ENCODE measurements at regions not wholly inside any gene's neighbourhood (a gene's known extent, or its start where the extent isn't known, plus 50 kb on each side); places are given as distances from the start of the nearest gene placed in this dataset.
"Not testable (repeated sequence)": the region's sequence is repeated elsewhere in the genome, so short reads cannot be mapped to it uniquely, and the experiment has no call there.

- H3K27me3 Mint-ChIP-seq (ENCODE audit: unreplicated experiment): no peaks in the 10 kb centered on the region
These were observed 1747.2 kb upstream of the RAG2 start for GRCh38 chr11:38345286-38345685.

GRCh38 chr11:38341612-38342011 is 1743.6 kb upstream of the RAG2 start:
- H3K4me3 Mint-ChIP-seq (ENCODE audit: unreplicated experiment); DNase-seq (ENCODE audit: low spot score); H3K27ac Mint-ChIP-seq (ENCODE audit: unreplicated experiment); H3K36me3 Mint-ChIP-seq (ENCODE audit: low read depth, unreplicated experiment); H3K27me3 Mint-ChIP-seq (ENCODE audit: unreplicated experiment); H3K9me3 Mint-ChIP-seq (ENCODE audit: unreplicated experiment); H3K4me1 Mint-ChIP-seq (ENCODE audit: unreplicated experiment): not testable (repeated sequence)

More at GRCh38 chr11:38345286-38345685, 1747.2 kb upstream of the RAG2 start:
- Mint-ChIP-seq H3K27ac (ENCODE audit: unreplicated experiment) (no peak overlapping the region), H3K36me3 (ENCODE audit: low read depth, unreplicated experiment) (no peaks in the 10 kb centered on the region), H3K9me3 (ENCODE audit: unreplicated experiment) (no peaks in the 10 kb centered on the region), H3K4me1 (ENCODE audit: unreplicated experiment) (no peaks in the 10 kb centered on the region), H3K4me3 (ENCODE audit: unreplicated experiment) (no peak overlapping the region)
- no peak for DNase-seq (ENCODE audit: low spot score)
- no peak for TF ChIP-seq CTCF (IDR thresholded peaks at IDR 0.05; ENCODE audit: unreplicated experiment)

GRCh38 chr11:38339835-38340440 is 1741.9 kb upstream of the RAG2 start:
- no peaks in the 10 kb centered on the region for H3K36me3 Mint-ChIP-seq (ENCODE audit: low read depth, unreplicated experiment)
- no peak for TF ChIP-seq CTCF (IDR thresholded peaks at IDR 0.05; ENCODE audit: unreplicated experiment)
- DNase-seq (ENCODE audit: low spot score): no peak
- no peaks in the 10 kb centered on the region for H3K9me3 Mint-ChIP-seq (ENCODE audit: unreplicated experiment)
- no peak overlapping the region for H3K27ac Mint-ChIP-seq (ENCODE audit: unreplicated experiment)
- H3K4me3 Mint-ChIP-seq (ENCODE audit: unreplicated experiment): no peak overlapping the region
- no peaks in the 10 kb centered on the region for H3K27me3 Mint-ChIP-seq (ENCODE audit: unreplicated experiment)
- no peaks in the 10 kb centered on the region for H3K4me1 Mint-ChIP-seq (ENCODE audit: unreplicated experiment)

- H3K9me3 Mint-ChIP-seq (ENCODE audit: unreplicated experiment): not testable (repeated sequence)
These were observed 1740.0 kb upstream of the RAG2 start for GRCh38 chr11:38338022-38338421.

GRCh38 chr11:38332046-38332445 is 1734.0 kb upstream of the RAG2 start:
- no peak for DNase-seq (ENCODE audit: low spot score)
- no peak for TF ChIP-seq CTCF (IDR thresholded peaks at IDR 0.05; ENCODE audit: unreplicated experiment)
- H3K36me3 Mint-ChIP-seq (ENCODE audit: low read depth, unreplicated experiment): no peaks in the 10 kb centered on the region
- no peak overlapping the region for H3K27ac Mint-ChIP-seq (ENCODE audit: unreplicated experiment)
- no peaks in the 10 kb centered on the region for H3K9me3 Mint-ChIP-seq (ENCODE audit: unreplicated experiment)
- no peak overlapping the region for H3K4me3 Mint-ChIP-seq (ENCODE audit: unreplicated experiment)
- no peaks in the 10 kb centered on the region for H3K27me3 Mint-ChIP-seq (ENCODE audit: unreplicated experiment)
- no peaks in the 10 kb centered on the region for H3K4me1 Mint-ChIP-seq (ENCODE audit: unreplicated experiment)

More at GRCh38 chr11:38338022-38338421, 1740.0 kb upstream of the RAG2 start:
- DNase-seq (ENCODE audit: low spot score); H3K27me3 Mint-ChIP-seq (ENCODE audit: unreplicated experiment); H3K4me1 Mint-ChIP-seq (ENCODE audit: unreplicated experiment); H3K36me3 Mint-ChIP-seq (ENCODE audit: low read depth, unreplicated experiment); H3K4me3 Mint-ChIP-seq (ENCODE audit: unreplicated experiment); H3K27ac Mint-ChIP-seq (ENCODE audit: unreplicated experiment): not testable (repeated sequence)

- TF ChIP-seq CTCF (IDR thresholded peaks at IDR 0.05; ENCODE audit: unreplicated experiment): no peak
- H3K36me3 Mint-ChIP-seq (ENCODE audit: low read depth, unreplicated experiment): no peaks in the 10 kb centered on the region
- no peaks in the 10 kb centered on the region for H3K27me3 Mint-ChIP-seq (ENCODE audit: unreplicated experiment)
- no peak overlapping the region for H3K4me3 Mint-ChIP-seq (ENCODE audit: unreplicated experiment)
- H3K27ac Mint-ChIP-seq (ENCODE audit: unreplicated experiment): no peak overlapping the region
- H3K9me3 Mint-ChIP-seq (ENCODE audit: unreplicated experiment): no peaks in the 10 kb centered on the region
- no peak for DNase-seq (ENCODE audit: low spot score)
- H3K4me1 Mint-ChIP-seq (ENCODE audit: unreplicated experiment): no peaks in the 10 kb centered on the region
These were observed 1732.5 kb upstream of the RAG2 start for GRCh38 chr11:38330578-38330977.
